ENCODE measurements at regions not wholly inside any gene's neighbourhood (a gene's known extent, or its start where the extent isn't known, plus 50 kb on each side); places are given as distances from the start of the nearest gene placed in this dataset.

DNA sequence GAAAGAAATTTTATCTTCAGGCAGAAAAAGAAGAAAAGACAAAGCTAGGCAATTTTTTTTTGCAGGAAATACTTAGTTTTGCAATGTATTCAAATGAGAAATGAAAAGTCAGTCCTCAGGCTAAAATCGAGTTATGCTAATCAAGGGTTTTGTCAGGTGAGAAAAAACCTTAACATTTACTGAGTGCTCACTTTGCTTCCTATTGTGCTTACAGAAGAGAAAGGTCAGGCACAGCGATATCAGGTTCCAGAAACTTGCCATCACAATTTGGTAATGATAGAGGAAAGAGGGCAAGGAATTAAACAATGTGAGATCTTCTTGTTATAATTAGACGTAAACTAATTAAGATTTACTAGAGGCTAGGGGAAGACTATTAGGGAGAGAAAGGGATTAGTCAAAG, 431.7 kb upstream of the CTNND2 start:
- ChIA-PET POLR2A (no interaction called here), CTCF (no interaction called here), RAD21 (ENCODE audit: low non-redundant PET in 1 of 2, low total read pairs in 2 of 2, uncharacterized antibody in 2 of 2, unreplicated experiment in 2 of 2) (no interaction called here)
- intact Hi-C loops (cut with micrococcal nuclease), result no loop called here
- H3K9me2 ChIP-seq (ENCODE audit: insufficient read depth), result no peaks in the 10 kb centered on the region
- no peaks in the 10 kb centered on the region for H4K20me1 ChIP-seq (ENCODE audit: insufficient read depth)
- no peaks in the 10 kb centered on the region for H3K36me3 ChIP-seq (ENCODE audit: control insufficient read depth in 1 of 2, insufficient read depth in 2 of 2, low read length in 2 of 2)
- H3K27ac ChIP-seq (ENCODE audit: low read depth, low read length), result no peak overlapping the region
- no peaks in the 10 kb centered on the region for H3K27me3 ChIP-seq (ENCODE audit: insufficient read depth, low read length)
- H3K4me3 ChIP-seq (replicated peaks in 1 of 2; ENCODE audit: low read depth in 1 of 2, low read length in 2 of 2), result no peak overlapping the region
- no peak for DNase-seq (ENCODE audit: low read depth, low spot score)
- no peak overlapping the region for H3K4me2 ChIP-seq (ENCODE audit: low read length)
- BruUV-seq (replicated peaks), result no TSS peak
- peaks cover 7 to 14% of the 10 kb centered on the region in 2 experiments for H3K9me3 ChIP-seq (ENCODE audit: control insufficient read depth in 1 of 2, insufficient read depth in 1 of 2, low read depth in 1 of 2, low read length in 2 of 2)
- TF ChIP-seq SP1 (IDR thresholded peaks at IDR 0.05; ENCODE audit: low read depth) (no peak), YY1 (IDR thresholded peaks at IDR 0.05; ENCODE audit: extremely low read depth, insufficient replicate concordance, low read depth, low read length) (no peak), SIN3A (IDR thresholded peaks at IDR 0.05; ENCODE audit: low read depth) (no peak), POLR2A (IDR thresholded peaks at IDR 0.05; ENCODE audit: borderline replicate concordance, extremely low read depth, insufficient read depth, insufficient read length) (no peak), JUND (IDR thresholded peaks at IDR 0.05) (no peak), POLR2AphosphoS5 (IDR thresholded peaks at IDR 0.05; ENCODE audit: low read depth, low read length) (no peak), EZH2phosphoT487 (IDR thresholded peaks at IDR 0.05; ENCODE audit: borderline replicate concordance) (no peak), EZH2 (IDR thresholded peaks at IDR 0.05) (no peak), EGR1 (IDR thresholded peaks at IDR 0.05; ENCODE audit: low read depth) (no peak), ELF1 (IDR thresholded peaks at IDR 0.05; ENCODE audit: borderline replicate concordance, low read depth) (no peak), SRF (IDR thresholded peaks at IDR 0.05; ENCODE audit: low read depth) (no peak), ZNF274 (IDR thresholded peaks at IDR 0.05; ENCODE audit: low read depth, low read length) (no peak)
- TF ChIP-seq, protein P1, sequence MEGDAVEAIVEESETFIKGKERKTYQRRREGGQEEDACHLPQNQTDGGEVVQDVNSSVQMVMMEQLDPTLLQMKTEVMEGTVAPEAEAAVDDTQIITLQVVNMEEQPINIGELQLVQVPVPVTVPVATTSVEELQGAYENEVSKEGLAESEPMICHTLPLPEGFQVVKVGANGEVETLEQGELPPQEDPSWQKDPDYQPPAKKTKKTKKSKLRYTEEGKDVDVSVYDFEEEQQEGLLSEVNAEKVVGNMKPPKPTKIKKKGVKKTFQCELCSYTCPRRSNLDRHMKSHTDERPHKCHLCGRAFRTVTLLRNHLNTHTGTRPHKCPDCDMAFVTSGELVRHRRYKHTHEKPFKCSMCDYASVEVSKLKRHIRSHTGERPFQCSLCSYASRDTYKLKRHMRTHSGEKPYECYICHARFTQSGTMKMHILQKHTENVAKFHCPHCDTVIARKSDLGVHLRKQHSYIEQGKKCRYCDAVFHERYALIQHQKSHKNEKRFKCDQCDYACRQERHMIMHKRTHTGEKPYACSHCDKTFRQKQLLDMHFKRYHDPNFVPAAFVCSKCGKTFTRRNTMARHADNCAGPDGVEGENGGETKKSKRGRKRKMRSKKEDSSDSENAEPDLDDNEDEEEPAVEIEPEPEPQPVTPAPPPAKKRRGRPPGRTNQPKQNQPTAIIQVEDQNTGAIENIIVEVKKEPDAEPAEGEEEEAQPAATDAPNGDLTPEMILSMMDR (IDR thresholded peaks at IDR 0.05 in 2 of 3, conservative IDR thresholded peaks at IDR 0.05 in 1 of 3; ENCODE audit: borderline replicate concordance in 1 of 3, insufficient read depth in 1 of 3, low read depth in 2 of 3, low read length in 2 of 3), result no peak
- TF ChIP-seq, protein P2, sequence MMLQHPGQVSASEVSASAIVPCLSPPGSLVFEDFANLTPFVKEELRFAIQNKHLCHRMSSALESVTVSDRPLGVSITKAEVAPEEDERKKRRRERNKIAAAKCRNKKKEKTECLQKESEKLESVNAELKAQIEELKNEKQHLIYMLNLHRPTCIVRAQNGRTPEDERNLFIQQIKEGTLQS (IDR thresholded peaks at IDR 0.05), result no peak
- TF ChIP-seq, protein P3, sequence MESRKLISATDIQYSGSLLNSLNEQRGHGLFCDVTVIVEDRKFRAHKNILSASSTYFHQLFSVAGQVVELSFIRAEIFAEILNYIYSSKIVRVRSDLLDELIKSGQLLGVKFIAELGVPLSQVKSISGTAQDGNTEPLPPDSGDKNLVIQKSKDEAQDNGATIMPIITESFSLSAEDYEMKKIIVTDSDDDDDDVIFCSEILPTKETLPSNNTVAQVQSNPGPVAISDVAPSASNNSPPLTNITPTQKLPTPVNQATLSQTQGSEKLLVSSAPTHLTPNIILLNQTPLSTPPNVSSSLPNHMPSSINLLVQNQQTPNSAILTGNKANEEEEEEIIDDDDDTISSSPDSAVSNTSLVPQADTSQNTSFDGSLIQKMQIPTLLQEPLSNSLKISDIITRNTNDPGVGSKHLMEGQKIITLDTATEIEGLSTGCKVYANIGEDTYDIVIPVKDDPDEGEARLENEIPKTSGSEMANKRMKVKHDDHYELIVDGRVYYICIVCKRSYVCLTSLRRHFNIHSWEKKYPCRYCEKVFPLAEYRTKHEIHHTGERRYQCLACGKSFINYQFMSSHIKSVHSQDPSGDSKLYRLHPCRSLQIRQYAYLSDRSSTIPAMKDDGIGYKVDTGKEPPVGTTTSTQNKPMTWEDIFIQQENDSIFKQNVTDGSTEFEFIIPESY (IDR thresholded peaks at IDR 0.05; ENCODE audit: extremely low read depth, insufficient replicate concordance, low read length), result no peak
- TF ChIP-seq, protein P4, sequence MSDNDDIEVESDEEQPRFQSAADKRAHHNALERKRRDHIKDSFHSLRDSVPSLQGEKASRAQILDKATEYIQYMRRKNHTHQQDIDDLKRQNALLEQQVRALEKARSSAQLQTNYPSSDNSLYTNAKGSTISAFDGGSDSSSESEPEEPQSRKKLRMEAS (IDR thresholded peaks at IDR 0.05), result no peak
- no peak overlapping the region for H3K9ac ChIP-seq (ENCODE audit: low read length)
- no peaks in the 10 kb centered on the region for H3K79me2 ChIP-seq (ENCODE audit: insufficient read depth, low read length)
- no peaks in the 10 kb centered on the region for H3K4me1 ChIP-seq (ENCODE audit: control insufficient read depth in 1 of 2, insufficient read depth in 2 of 2, low read length in 2 of 2)
- H2AFZ ChIP-seq (ENCODE audit: low read depth, low read length, poor library complexity, severe bottlenecking), result no peak overlapping the region
- no peak for ATAC-seq

All from HCT116 (cell line).